ENCODE measurements at regions not wholly inside any gene's neighbourhood (a gene's known extent, or its start where the extent isn't known, plus 50 kb on each side); places are given as distances from the start of the nearest gene placed in this dataset.

- DNase-seq (ENCODE audit: low read depth in 1 of 2, low spot score in 2 of 2) (no peak), FAIRE-seq (no peak)
- Histone ChIP-seq H2BK15ac (ENCODE audit: low read length) (no peak overlapping the region), H2AK5ac (ENCODE audit: low read depth, low read length) (no peak overlapping the region), H2AFZ (ENCODE audit: low read length) (no peak overlapping the region), H3K79me2 (ENCODE audit: control insufficient read depth in 1 of 2, insufficient read depth in 2 of 2, low read length in 2 of 2) (no peaks in the 10 kb centered on the region), H3K27ac (ENCODE audit: low read depth, low read length) (no peak overlapping the region), H4K20me1 (replicated peaks in 1 of 2; ENCODE audit: control insufficient read depth in 1 of 2, insufficient read depth in 2 of 2, low read length in 2 of 2) (no peaks in the 10 kb centered on the region), H3K36me3 (ENCODE audit: control insufficient read depth in 2 of 4, insufficient read depth in 4 of 4, low read length in 3 of 4) (no peaks in the 10 kb centered on the region), H3K79me1 (ENCODE audit: low read depth, low read length) (no peaks in the 10 kb centered on the region), H3K4me2 (ENCODE audit: insufficient read depth in 1 of 2, low read depth in 2 of 2, low read length in 2 of 2) (no peak overlapping the region), H3K18ac (ENCODE audit: extremely low read depth, low read length) (no peak overlapping the region), H2BK12ac (ENCODE audit: low read depth, low read length) (no peak overlapping the region), H3K23me2 (ENCODE audit: low read depth, low read length) (no peaks in the 10 kb centered on the region), H4K91ac (replicated peaks; ENCODE audit: insufficient read length, low read length) (no peak overlapping the region), H3K23ac (ENCODE audit: insufficient read length) (no peak overlapping the region), H3K9me3 (ENCODE audit: insufficient read depth in 2 of 2, low read depth in 1 of 2, low read length in 1 of 2) (no peaks in the 10 kb centered on the region), H3K9ac (replicated peaks in 1 of 4; ENCODE audit: extremely low read depth in 1 of 4, low read depth in 3 of 4, low read length in 3 of 4) (no peak overlapping the region), H3K4ac (replicated peaks; ENCODE audit: insufficient read length, low read depth, low read length) (no peak overlapping the region), H3K27me3 (replicated peaks in 1 of 4; ENCODE audit: control insufficient read depth in 3 of 4, extremely low read depth in 1 of 4, insufficient read depth in 3 of 4, low read length in 3 of 4) (no peaks in the 10 kb centered on the region), H3K14ac (ENCODE audit: insufficient read length) (no peak overlapping the region), H3K4me1 (replicated peaks in 1 of 4; ENCODE audit: control insufficient read depth in 3 of 4, insufficient read depth in 4 of 4, low read length in 3 of 4) (peaks cover 0 to 5% (median under 1%) of the 10 kb centered on the region in 4 experiments; a peak in 2 of 7 replicates), H4K8ac (ENCODE audit: extremely low read depth, insufficient read depth, low read length) (no peak overlapping the region), H2BK5ac (ENCODE audit: low read depth, low read length) (no peak overlapping the region), H3K4me3 (ENCODE audit: extremely low read depth in 1 of 4, insufficient read depth in 2 of 4, low read depth in 3 of 4, low read length in 4 of 4) (no peak overlapping the region), H2BK20ac (ENCODE audit: low read length) (no peak overlapping the region), H2BK120ac (replicated peaks; ENCODE audit: low read depth, low read length) (no peak overlapping the region), H3K56ac (replicated peaks; ENCODE audit: insufficient read length, low read depth, low read length) (no peak overlapping the region), H4K5ac (ENCODE audit: insufficient read length, low read depth, low read length) (no peak overlapping the region)
- ChIA-PET CTCF (ENCODE audit: partially characterized antibody) (no interaction called here), POLR2A (ENCODE audit: partially characterized antibody) (no interaction called here)
- WGBS, 2 experiments (ENCODE audit: extremely low coverage in 1 of 2, insufficient coverage in 1 of 2, insufficient read length in 1 of 2, insufficient replicate concordance in 2 of 2, low coverage in 1 of 2, low lambda C conversion rate in 2 of 2, missing lambda C conversion rate in 1 of 2): 94% methylated on average over 4 of the region's 4 CpGs; no CpG with 5 or more reads in 1 of the 2 experiments
- peak; percentile 82 for TF ChIP-seq CEBPB (IDR thresholded peaks at IDR 0.05; ENCODE audit: low read depth, low read length)
Measured at GRCh38 chr4:175273995-175274753, 356.0 kb downstream of the ADAM29 start.

Measured in H1 (cell line).